VCaP (cell line): ENCODE measurements at regions not wholly inside any gene's neighbourhood (a gene's known extent, or its start where the extent isn't known, plus 50 kb on each side); places are given as distances from the start of the nearest gene placed in this dataset.
"Not testable (repeated sequence)": the region's sequence is repeated elsewhere in the genome, so short reads cannot be mapped to it uniquely, and the experiment has no call there.

Experiments
- H3K27ac ChIP-seq: fragments of 450-650 bp; 2 replicates; pipeline ENCODE4 v1.5.1; 2017
- CTCF ChIP-seq: fragments of 450-650 bp; conservative IDR thresholded peaks from 2 replicates; pipeline ENCODE4 v1.5.1; 2017; ENCODE audit warnings: mild to moderate bottlenecking, moderate library complexity

GRCh38 chr12:60235261-60235660 lies 639.4 kb downstream of the SLC16A7 start:
- TF ChIP-seq CTCF, result no peak
- no peak overlapping the region for H3K27ac ChIP-seq

GRCh38 chr12:60236416-60236815 lies 640.6 kb downstream of the SLC16A7 start:
- not testable (repeated sequence) for H3K27ac ChIP-seq

GRCh38 chr12:60240891-60241290 lies 645.1 kb downstream of the SLC16A7 start:
- no peak overlapping the region for H3K27ac ChIP-seq
- no peak for TF ChIP-seq CTCF

GRCh38 chr12:60251091-60251490 lies 655.3 kb downstream of the SLC16A7 start:
- H3K27ac ChIP-seq, result no peak overlapping the region
- no peak for TF ChIP-seq CTCF

GRCh38 chr12:60252359-60253096 lies 656.7 kb downstream of the SLC16A7 start:
- no peak overlapping the region for H3K27ac ChIP-seq
- no peak for TF ChIP-seq CTCF

GRCh38 chr12:60255044-60255443 lies 659.2 kb downstream of the SLC16A7 start:
- no peak for TF ChIP-seq CTCF
- no peak overlapping the region for H3K27ac ChIP-seq

GRCh38 chr12:60257063-60257462 lies 661.2 kb downstream of the SLC16A7 start:
- TF ChIP-seq CTCF, result peak; percentile 35; the same call in 1 of the 2 replicates
- no peak overlapping the region; the same call in 1 of the 2 replicates for H3K27ac ChIP-seq

- no peak for TF ChIP-seq CTCF
- no peak overlapping the region for H3K27ac ChIP-seq
Observed at GRCh38 chr12:60259225-60259624, 663.4 kb downstream of the SLC16A7 start.
